Thyroid gland (tissue), 4 donors: ENCODE measurements at regions not wholly inside any gene's neighbourhood (a gene's known extent, or its start where the extent isn't known, plus 50 kb on each side); places are given as distances from the start of the nearest gene placed in this dataset.

ENCODE experiments used
- CTCF ChIP-seq, 6 experiments: fragments of 200-600 bp in 3 of 6; fragments of 450-650 bp in 3 of 6; sonication (generic) in 3 of 6; IDR thresholded peaks; one replicate each; pipeline ENCODE4 v1.5.1; 2016 to 2019; ENCODE audit warnings: antibody characterized with exemption in 6 of 6, mild to moderate bottlenecking in 2 of 6, inconsistent platforms in 1 of 6, moderate library complexity in 1 of 6
- POLR2A ChIP-seq, 2 donors: fragments of 450-650 bp; IDR thresholded peaks; one replicate each; pipeline ENCODE4 v1.6.1; 2017; ENCODE audit warnings: antibody characterized with exemption in 2 of 2, mild to moderate bottlenecking in 2 of 2, moderate library complexity in 1 of 2

GRCh38 chr11:81987829-81988472 lies 745.7 kb downstream of the FAM181B start:
- no peak for TF ChIP-seq CTCF (IDR thresholded peaks at IDR 0.05)
- TF ChIP-seq POLR2A (IDR thresholded peaks at IDR 0.05) = no peak
